Retina (tissue), 1 donor: ENCODE measurements at regions not wholly inside any gene's neighbourhood (a gene's known extent, or its start where the extent isn't known, plus 50 kb on each side); places are given as distances from the start of the nearest gene placed in this dataset.
A peak's percentile ranks its signal among the peaks of the same experiment; 100 is the strongest.
"Not testable (repeated sequence)": the region's sequence is repeated elsewhere in the genome, so short reads cannot be mapped to it uniquely, and the experiment has no call there.

Source experiments
- DNase-seq: peaks from one replicate; pipeline ENCODE4 v3.0.0-alpha.2; 2016

- DNase-seq: no peak
Measured at GRCh38 chr5:124504081-124504916, 242.1 kb downstream of the ZNF608 start.

DNA sequence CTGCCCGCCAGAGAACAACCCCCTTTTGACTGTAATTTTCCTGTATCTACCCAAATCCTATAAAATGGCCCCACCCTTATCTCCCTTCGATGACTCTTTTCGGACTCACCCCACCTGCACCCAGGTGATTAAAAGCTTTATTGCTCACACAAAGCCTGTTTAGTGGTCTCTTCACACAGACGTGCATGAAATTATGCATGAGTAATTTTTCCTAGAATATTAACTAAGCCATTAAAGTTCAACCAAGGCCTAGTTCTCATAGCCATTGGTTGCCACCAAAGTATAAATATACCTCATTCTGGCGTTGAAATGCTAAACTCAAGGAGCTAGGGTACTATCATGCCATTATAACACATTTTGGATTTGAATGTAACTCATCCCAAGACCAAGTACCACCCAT is 243.9 kb downstream of the ZNF608 start:
- DNase-seq: no peak

- DNase-seq: not testable (repeated sequence)
Measured at GRCh38 chr5:124499818-124500217, 246.6 kb downstream of the ZNF608 start.

DNA sequence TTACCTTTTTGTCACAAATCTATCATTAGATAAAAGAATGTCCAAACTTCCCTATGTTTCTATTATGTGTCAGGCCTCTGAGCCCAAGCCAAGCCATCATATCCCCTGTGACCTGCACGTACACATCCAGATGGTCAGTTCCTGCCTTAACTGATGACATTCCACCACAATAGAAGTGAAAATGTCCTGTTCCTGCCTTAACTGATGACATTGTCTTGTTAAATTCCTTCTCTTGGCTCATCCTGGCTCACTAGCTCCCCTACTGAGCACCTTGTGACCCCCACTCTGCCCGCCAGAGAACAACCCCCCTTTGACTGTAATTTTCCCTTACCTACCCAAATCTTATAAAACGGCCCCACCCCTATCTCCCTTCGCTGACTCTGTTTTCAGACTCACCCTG is 249.5 kb downstream of the ZNF608 start:
- DNase-seq: not testable (repeated sequence)

GRCh38 chr5:124494540-124495116 is 251.8 kb downstream of the ZNF608 start:
- DNase-seq: no peak

DNA sequence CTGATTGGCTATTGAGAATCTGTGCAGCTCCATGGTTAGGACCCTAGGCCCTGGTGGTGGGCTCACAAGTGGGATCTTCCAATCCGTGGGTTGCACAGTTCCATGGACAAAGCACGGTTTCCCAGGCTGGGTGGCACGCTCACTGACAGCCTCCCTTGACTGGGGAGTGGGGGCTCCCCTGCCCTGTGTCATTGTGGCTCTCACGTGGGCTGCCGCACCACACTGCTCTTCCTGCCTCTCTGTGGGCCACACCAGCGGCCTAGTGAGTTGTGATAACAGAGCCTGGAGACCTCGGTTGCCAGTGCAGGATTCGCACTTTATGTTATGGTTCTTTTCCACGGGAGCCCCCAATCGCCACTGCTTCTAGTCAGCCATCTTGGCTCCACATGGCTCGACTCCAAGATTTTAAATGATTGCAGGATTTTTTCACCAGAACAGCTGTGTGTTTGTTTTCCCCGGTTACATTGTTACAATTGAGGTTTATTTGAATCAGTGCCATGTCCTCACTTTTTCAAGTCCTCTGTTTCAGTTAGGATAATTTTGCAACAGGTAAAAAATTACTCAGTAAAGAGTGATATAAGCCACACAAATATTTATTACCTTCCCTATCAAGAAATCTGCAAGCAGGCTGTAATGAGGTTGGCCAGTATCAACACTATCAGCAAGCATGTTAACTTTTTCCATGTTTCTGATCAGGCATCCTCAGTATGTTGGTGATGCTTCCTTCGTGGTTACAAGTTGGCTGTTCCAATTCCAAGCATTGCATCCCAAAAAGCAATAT is 253.8 kb downstream of the ZNF608 start:
- no peak for DNase-seq

- not testable (repeated sequence) for DNase-seq
Measured at GRCh38 chr5:124490315-124490714, 256.1 kb downstream of the ZNF608 start.

DNA sequence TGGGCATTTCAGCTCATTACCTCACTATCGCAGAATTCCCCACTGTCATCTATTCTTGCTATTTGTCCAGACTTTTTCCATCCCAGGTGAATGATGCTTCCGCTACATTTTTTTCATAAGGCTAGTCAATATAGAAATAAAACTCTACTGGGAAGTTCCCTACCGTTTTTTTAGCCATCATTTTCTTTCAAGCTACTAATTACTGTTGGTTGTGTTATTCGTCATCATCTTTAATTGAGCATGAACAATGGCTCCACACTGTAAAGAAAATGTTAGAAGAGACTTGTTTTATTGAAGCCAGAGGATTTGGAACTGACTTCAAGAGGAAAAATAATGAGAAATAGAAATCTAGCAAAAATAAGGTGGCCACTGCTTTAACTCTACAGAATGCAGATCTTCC is 265.0 kb downstream of the ZNF608 start:
- DNase-seq: no peak

DNA sequence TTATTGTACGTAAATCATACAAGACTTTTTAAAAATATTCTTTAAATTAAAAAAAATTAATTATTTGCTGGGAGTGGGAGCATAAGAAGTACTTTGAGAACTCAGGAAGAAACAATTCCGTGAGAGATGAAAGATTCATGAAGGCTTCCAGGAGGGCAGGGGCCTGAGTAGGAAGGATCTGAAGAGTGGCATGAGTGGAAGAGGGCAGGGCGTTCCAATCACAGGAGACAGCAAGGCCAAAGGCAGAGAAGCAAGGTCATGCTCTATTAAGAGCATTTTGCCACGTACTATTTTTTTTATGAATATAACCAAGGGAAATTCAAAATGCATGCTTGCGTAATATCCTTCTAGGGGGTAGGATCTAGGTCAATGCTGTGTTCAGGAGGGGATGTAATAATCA is 265.5 kb downstream of the ZNF608 start:
- no peak for DNase-seq

DNA sequence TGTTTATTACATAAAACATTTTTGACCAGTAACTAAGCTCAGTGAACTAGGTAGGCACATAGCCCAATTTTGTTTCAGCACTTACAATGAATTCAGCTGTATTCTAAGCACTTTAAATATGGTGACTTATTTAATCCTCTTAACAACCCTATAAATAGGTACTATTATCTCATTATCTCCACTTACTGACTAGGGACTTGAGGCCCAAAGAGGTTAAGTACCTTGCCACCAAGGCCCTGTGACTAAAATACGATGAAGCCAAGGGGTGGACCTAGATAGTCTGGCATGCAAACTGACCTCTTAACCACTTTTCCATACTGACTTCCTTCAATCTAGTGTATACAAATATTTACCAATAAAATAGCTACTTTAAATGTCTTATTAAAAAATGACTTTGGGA is 266.4 kb downstream of the ZNF608 start:
- DNase-seq: no peak

- no peak for DNase-seq
Measured at GRCh38 chr5:124478264-124478663, 268.2 kb downstream of the ZNF608 start.

GRCh38 chr5:124477577-124477976 is 268.9 kb downstream of the ZNF608 start:
- DNase-seq: no peak

- DNase-seq: no peak
Measured at GRCh38 chr5:124477062-124477461, 269.4 kb downstream of the ZNF608 start.

DNA sequence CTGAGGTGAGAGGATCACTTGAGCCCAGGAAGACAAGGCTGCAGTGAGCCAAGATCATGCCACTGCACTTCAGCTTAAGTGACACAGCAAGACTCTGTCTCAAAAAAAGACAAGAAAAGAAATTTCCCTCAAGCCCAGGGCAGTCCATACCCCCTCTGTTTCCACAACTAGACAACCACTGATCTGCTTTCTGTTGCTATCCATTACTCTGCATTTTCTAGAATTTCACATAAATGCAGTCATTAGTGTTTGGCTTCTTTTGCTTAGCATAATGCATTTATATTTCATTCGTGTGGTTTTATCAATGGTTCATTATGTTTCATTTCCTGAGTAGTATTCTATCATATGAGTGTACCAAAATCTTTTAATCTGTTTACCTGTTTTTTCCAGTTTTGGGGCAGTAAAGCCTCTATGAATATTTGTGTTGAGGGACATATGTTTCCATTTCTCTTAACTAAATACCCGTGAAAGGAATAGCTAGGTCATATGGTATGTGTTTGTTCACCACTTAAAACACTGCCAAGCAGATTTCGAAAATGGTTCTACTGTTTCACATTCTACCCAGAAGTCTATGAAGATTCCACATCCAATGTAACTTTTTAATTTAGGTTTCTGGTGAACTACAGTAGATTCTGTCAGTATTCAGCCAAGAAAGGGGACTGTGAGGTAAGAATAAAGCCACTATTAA is 271.8 kb downstream of the ZNF608 start:
- no peak for DNase-seq

- DNase-seq: no peak
Measured at GRCh38 chr5:124468671-124469411, 277.6 kb downstream of the ZNF608 start.

- DNase-seq: no peak
Measured at GRCh38 chr5:124467745-124468144, 278.7 kb downstream of the ZNF608 start.

DNA sequence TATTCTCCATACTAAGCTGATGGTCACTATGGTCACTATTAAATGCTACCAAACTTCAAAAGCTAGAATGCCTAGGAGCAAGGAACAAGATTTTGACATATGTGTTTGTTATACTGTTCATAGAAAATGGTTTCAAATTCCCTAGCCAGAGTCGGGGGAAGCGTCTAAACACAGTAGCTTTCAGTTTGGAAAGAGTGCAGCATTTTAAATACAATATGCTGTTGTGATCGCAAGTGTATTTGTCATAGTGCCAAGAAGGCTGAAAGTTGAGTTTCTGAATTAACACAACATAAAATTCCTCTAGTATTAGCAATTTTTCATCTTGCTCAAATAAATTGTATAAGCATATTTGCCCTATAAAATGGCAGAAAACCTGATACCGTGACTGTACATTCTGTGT is 280.4 kb downstream of the ZNF608 start:
- no peak for DNase-seq

DNA sequence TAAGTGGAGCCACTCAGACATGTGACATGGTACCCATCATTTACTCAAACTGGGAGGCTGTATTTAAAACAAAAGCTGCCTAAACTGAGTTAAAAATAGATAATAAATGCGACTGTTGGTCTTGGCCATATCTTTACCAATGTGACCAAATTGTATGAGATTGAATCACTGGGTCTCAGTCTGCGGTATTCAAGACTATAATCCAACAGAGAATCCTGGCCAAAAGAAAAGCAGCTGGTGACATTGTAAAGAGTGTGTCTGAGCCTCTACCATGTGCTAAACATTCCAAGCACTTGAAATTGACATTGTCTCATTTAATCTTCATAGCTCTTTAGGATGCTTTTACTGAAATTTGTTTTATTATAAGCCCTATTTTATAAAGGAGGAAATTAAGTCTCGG is 282.6 kb downstream of the ZNF608 start:
- DNase-seq: no peak

DNA sequence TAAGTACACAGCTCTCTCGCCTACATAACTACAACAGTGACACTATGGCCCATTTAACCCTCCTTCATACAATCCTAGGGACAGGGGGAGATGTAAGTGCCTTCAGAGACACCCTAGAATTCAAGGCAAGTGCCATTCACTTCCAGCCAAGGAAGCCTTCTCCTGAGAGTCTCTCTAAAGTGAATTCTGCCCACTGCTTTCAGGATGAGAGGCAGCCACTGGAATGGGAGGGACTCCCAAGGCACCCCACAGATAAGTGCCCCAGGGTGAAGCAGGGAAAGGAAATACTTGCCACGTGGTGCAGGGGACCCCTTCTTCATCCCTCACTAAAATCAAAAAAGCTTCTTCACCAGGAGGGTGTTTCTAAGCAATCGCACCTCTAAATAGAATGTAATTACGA is 283.7 kb downstream of the ZNF608 start:
- DNase-seq: peak; percentile 56

GRCh38 chr5:124461941-124462340 is 284.5 kb downstream of the ZNF608 start:
- DNase-seq: peak; percentile 92

DNA sequence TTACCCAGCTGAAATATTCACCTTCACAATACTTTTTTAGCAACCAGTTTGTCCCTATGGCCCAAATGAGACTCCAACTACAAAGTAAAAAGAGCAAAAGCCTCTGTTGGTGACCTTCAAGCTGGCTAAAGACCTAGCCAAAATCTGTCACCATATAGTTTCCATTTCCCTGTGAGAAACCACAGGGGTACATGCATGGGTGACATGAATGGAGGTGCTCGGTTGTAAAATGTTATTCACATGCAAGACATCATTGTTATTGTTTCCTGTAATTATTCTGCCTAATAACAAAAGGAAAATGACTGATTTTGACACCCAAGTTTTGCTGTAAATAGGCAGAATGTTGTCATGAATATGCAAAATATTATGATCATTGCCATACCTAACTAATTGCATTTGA is 285.3 kb downstream of the ZNF608 start:
- peak; percentile 54 for DNase-seq

- DNase-seq: peak; percentile 44
Measured at GRCh38 chr5:124460642-124461041, 285.8 kb downstream of the ZNF608 start.
